A673 (cell line): ENCODE measurements at regions not wholly inside any gene's neighbourhood (a gene's known extent, or its start where the extent isn't known, plus 50 kb on each side); places are given as distances from the start of the nearest gene placed in this dataset.

Experiments used
- BruUV-seq: library from RNA; stranded (reverse); fragments of 400-500 nt; replicated peaks from 2 replicates; lab custom pipeline; 2021; lab: Mats Ljungman, UMichigan
- CTCF ChIA-PET: fragments of 300-600 bp; sonication (Branson Sonifier 250); formaldehyde crosslinking; loops from one replicate; lab custom pipeline; 2022; ENCODE audit warnings: antibody characterized with exemption; lab: Charles Lee
- POLR2A ChIA-PET: fragments of 300-600 bp; sonication (Branson Sonifier 250); formaldehyde crosslinking; loops from one replicate; lab custom pipeline; 2022; ENCODE audit warnings: antibody characterized with exemption; ENCODE audit not compliant: low non-redundant PET; lab: Charles Lee
- DNase-seq: peaks from one replicate; pipeline ENCODE4 v3.0.0-alpha.2; 2015; ENCODE audit warnings: low spot score
- H3K27ac ChIP-seq: fragments of 200-600 bp; sonication (generic); 2 replicates; pipeline ENCODE4 v1.5.1; 2016; ENCODE audit warnings: mixed run types, low read depth, mild to moderate bottlenecking, mixed read lengths, antibody characterized with exemption, low read length; ENCODE audit not compliant: poor library complexity, severe bottlenecking
- H3K27me3 ChIP-seq: fragments of 200-600 bp; sonication (generic); replicated peaks from 2 replicates; pipeline ENCODE4 v1.6.1; 2017; ENCODE audit warnings: mixed run types, low read depth, mild to moderate bottlenecking, mixed read lengths, antibody characterized with exemption, low read length; ENCODE audit not compliant: insufficient read depth, poor library complexity
- H3K36me3 ChIP-seq: fragments of 200-600 bp; sonication (generic); 2 replicates; pipeline ENCODE4 v1.6.1; 2016; ENCODE audit warnings: mixed run types, mild to moderate bottlenecking, mixed read lengths, antibody characterized with exemption, low read length; ENCODE audit not compliant: insufficient read depth, poor library complexity, severe bottlenecking
- H3K4me1 ChIP-seq: fragments of 200-600 bp; sonication (generic); 2 replicates; pipeline ENCODE4 v1.6.1; 2017; ENCODE audit warnings: mixed run types, mild to moderate bottlenecking, mixed read lengths, antibody characterized with exemption, low read length; ENCODE audit not compliant: insufficient read depth, poor library complexity, severe bottlenecking
- H3K4me3 ChIP-seq: fragments of 200-600 bp; sonication (generic); 2 replicates; pipeline ENCODE4 v1.5.1; 2016; ENCODE audit warnings: low read depth, mixed run types, mild to moderate bottlenecking, mixed read lengths, low read length; ENCODE audit not compliant: poor library complexity, severe bottlenecking
- H3K9me3 ChIP-seq: fragments of 200-600 bp; sonication (generic); 2 replicates; pipeline ENCODE4 v1.6.1; 2016; ENCODE audit warnings: mixed run types, low read depth, mild to moderate bottlenecking, mixed read lengths, antibody characterized with exemption, low read length; ENCODE audit not compliant: poor library complexity, severe bottlenecking
- CTCF ChIP-seq: fragments of 300-800, 200-600 bp; sonication (generic); conservative IDR thresholded peaks from 2 replicates; pipeline ENCODE4 v1.5.1; 2017; ENCODE audit warnings: low read depth, mild to moderate bottlenecking, antibody characterized with exemption, low read length, moderate library complexity, mixed read lengths
- EZH2 ChIP-seq: fragments of 200-600 bp; sonication (generic); IDR thresholded peaks from 2 replicates; pipeline ENCODE4 v1.6.1; 2017; ENCODE audit warnings: borderline replicate concordance, low read depth, mild to moderate bottlenecking, mixed read lengths, antibody characterized with exemption, low read length; ENCODE audit not compliant: poor library complexity, severe bottlenecking
- intact Hi-C: fragments of 100-400 bp; cut with micrococcal nuclease; formaldehyde crosslinking; loops from one replicate; pipeline ENCODE4 v1.10.0; 2022; ENCODE audit not compliant: unreplicated experiment

DNA sequence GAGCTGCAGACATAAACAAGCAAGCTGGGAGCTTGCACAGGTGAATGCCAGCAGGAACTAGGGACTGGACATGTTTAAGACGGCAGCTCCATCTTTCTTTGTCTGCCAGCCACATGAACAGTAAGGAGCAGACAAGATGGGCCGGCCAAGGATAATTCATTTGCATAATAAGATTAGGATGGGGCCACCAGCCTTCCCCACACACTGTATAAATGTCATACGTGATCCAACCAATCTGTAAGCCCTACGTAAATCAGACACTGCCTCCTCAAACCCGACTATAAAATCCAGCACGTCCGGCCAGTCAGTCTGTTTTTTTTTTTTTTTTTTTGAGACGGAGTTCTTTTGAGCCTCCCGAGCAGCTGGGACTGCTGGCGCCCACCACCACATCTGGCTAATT lies 75.6 kb upstream of the BOD1L1 start:
- Histone ChIP-seq H3K27ac (no peak overlapping the region), H3K4me1 (no peaks in the 10 kb centered on the region), H3K27me3 (no peaks in the 10 kb centered on the region), H3K9me3 (no peaks in the 10 kb centered on the region), H3K36me3 (no peaks in the 10 kb centered on the region), H3K4me3 (no peak overlapping the region)
- TF ChIP-seq EZH2, result no peak
- no peak for TF ChIP-seq CTCF
- intact Hi-C loops, result no loop called here
- BruUV-seq, result no TSS peak
- ChIA-PET POLR2A (no interaction called here), CTCF (no interaction called here)
- peak; percentile 56 for DNase-seq

GRCh38 chr4:13704035-13704434 lies 76.5 kb upstream of the BOD1L1 start:
- ChIA-PET POLR2A (no interaction called here), CTCF (no interaction called here)
- BruUV-seq, result no TSS peak
- H3K27me3 ChIP-seq, result no peaks in the 10 kb centered on the region
- H3K9me3 ChIP-seq, result no peaks in the 10 kb centered on the region
- no peak for DNase-seq
- H3K36me3 ChIP-seq, result no peaks in the 10 kb centered on the region
- no peak overlapping the region for H3K27ac ChIP-seq
- H3K4me1 ChIP-seq, result no peaks in the 10 kb centered on the region
- TF ChIP-seq EZH2, result no peak
- intact Hi-C loops, result no loop called here
- H3K4me3 ChIP-seq, result no peak overlapping the region

- Histone ChIP-seq H3K4me3 (no peak overlapping the region), H3K36me3 (no peaks in the 10 kb centered on the region), H3K4me1 (no peaks in the 10 kb centered on the region), H3K9me3 (no peaks in the 10 kb centered on the region), H3K27ac (no peak overlapping the region), H3K27me3 (no peaks in the 10 kb centered on the region)
- no peak for DNase-seq
- POLR2A ChIA-PET, result no interaction called here
- no peak for TF ChIP-seq EZH2
- CTCF ChIA-PET, result no interaction called here
- BruUV-seq, result no TSS peak
- intact Hi-C loops, result no loop called here
These were observed 77.2 kb upstream of the BOD1L1 start for GRCh38 chr4:13704761-13705160.

GRCh38 chr4:13705521-13706041 lies 78.1 kb upstream of the BOD1L1 start:
- no peak for TF ChIP-seq EZH2
- TF ChIP-seq CTCF, result no peak
- CTCF ChIA-PET, result no interaction called here
- intact Hi-C loops, result no loop called here

More at GRCh38 chr4:13705521-13706041, 78.1 kb upstream of the BOD1L1 start:
- Histone ChIP-seq H3K4me3 (no peak overlapping the region), H3K27me3 (no peaks in the 10 kb centered on the region), H3K27ac (no peak overlapping the region), H3K36me3 (no peaks in the 10 kb centered on the region), H3K9me3 (no peaks in the 10 kb centered on the region), H3K4me1 (no peaks in the 10 kb centered on the region)
- no peak for DNase-seq
- no TSS peak for BruUV-seq
- POLR2A ChIA-PET, result no interaction called here
